ENCODE measurements at regions not wholly inside any gene's neighbourhood (a gene's known extent, or its start where the extent isn't known, plus 50 kb on each side); places are given as distances from the start of the nearest gene placed in this dataset.

DNA sequence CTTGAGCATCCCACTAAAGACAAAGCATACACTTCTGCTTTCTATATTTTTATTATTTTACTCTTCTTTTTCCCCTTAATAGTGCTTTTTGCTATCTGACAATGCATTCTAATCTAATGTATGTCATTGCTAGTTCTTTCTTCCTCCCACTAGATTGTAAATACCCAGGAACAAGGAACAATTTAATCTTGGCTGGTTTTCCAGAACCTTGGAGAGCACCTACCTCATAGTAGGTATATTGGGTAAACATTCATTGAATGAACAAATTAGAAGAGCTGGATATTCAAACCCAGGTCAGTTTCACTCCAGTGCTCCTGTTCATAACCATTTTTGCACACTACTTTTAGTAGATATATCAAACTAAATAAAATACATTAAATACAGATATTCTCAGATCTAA is 1617.6 kb upstream of the SLC10A2 start:
- H3K79me2 ChIP-seq (ENCODE audit: low read length) = no peaks in the 10 kb centered on the region
- H3K9ac ChIP-seq (ENCODE audit: low read length) = no peak overlapping the region
- no peak overlapping the region for H2AFZ ChIP-seq (ENCODE audit: low read length)
- peaks cover 25% of the 10 kb centered on the region for H3K9me3 ChIP-seq (ENCODE audit: low read length)
- no peaks in the 10 kb centered on the region for H3K9me2 ChIP-seq (replicated peaks; ENCODE audit: insufficient read depth, low read length)
- no peak overlapping the region for H3K4me3 ChIP-seq (ENCODE audit: low read length)
- no peak for DNase-seq
- no peaks in the 10 kb centered on the region for H3K36me3 ChIP-seq (ENCODE audit: insufficient read depth, low read length)
- no peak overlapping the region for H3K4me2 ChIP-seq (ENCODE audit: low read depth, low read length, poor library complexity, severe bottlenecking)
- no peak overlapping the region for H3K27ac ChIP-seq (ENCODE audit: low read length)
- H3K4me1 ChIP-seq (ENCODE audit: low read length) = no peaks in the 10 kb centered on the region
- H3K27me3 ChIP-seq (ENCODE audit: low read length) = no peaks in the 10 kb centered on the region
- no peaks in the 10 kb centered on the region for H4K20me1 ChIP-seq (ENCODE audit: insufficient read depth, low read depth, low read length)

DNA sequence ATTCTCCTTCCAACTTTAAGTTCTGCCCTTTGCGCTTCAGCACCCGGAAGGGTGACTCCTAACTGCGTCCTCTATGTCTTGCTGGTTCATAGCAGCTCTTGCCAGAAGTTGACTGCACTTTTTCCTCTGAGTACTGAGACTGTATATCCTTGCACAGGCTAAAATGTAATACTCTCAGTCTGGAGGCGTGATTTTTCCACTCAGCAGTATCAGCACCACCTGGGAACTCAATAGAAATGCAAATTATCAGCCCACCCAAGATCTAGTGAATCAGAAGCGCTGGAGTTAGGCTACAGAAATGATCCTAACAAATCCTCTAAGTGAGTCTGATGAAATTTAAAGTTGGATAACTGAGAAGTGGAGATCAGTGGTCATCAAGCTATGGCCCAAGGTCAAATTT is 1611.9 kb upstream of the SLC10A2 start:
- no peak overlapping the region for H3K27ac ChIP-seq (ENCODE audit: low read length)
- no peaks in the 10 kb centered on the region for H3K79me2 ChIP-seq (ENCODE audit: low read length)
- no peak overlapping the region for H2AFZ ChIP-seq (ENCODE audit: low read length)
- no peaks in the 10 kb centered on the region for H3K4me1 ChIP-seq (ENCODE audit: low read length)
- H3K9me2 ChIP-seq (replicated peaks; ENCODE audit: insufficient read depth, low read length) = no peaks in the 10 kb centered on the region
- no peaks in the 10 kb centered on the region for H4K20me1 ChIP-seq (ENCODE audit: insufficient read depth, low read depth, low read length)
- H3K9ac ChIP-seq (ENCODE audit: low read length) = no peak overlapping the region
- H3K4me2 ChIP-seq (ENCODE audit: low read depth, low read length, poor library complexity, severe bottlenecking) = no peak overlapping the region
- no peaks in the 10 kb centered on the region for H3K36me3 ChIP-seq (ENCODE audit: insufficient read depth, low read length)
- no peak for DNase-seq
- peaks cover 37% of the 10 kb centered on the region for H3K9me3 ChIP-seq (ENCODE audit: low read length)
- H3K27me3 ChIP-seq (ENCODE audit: low read length) = no peaks in the 10 kb centered on the region
- H3K4me3 ChIP-seq (ENCODE audit: low read length) = no peak overlapping the region

- H4K20me1 ChIP-seq (ENCODE audit: insufficient read depth, low read depth, low read length) = no peaks in the 10 kb centered on the region
- DNase-seq = no peak
Measured at GRCh38 chr13:104671901-104672300, 1605.7 kb upstream of the SLC10A2 start.

DNA sequence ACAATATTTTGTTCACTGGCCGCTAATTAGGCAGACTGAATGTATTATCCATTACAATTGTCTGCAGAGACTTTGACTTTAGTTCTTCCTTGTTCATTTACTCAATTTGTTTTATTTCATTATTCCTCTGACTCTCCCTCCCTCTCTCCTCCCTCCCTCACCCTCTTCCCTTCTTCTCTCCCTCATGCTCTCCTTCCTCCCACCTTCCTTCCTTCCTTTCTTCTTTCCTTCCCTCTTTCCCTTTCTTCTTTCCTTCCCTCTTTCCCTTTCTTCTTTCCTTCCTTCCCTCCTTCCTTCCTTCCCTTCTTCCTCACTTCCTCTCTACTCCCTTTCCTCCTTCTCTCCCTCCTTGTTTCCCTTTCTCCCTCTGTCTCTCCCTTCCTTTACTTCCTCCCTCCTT is 1591.0 kb upstream of the SLC10A2 start:
- Histone ChIP-seq H4K20me1 (ENCODE audit: insufficient read depth, low read depth, low read length) (no peaks in the 10 kb centered on the region), H3K27me3 (ENCODE audit: low read length) (no peaks in the 10 kb centered on the region), H3K9me3 (ENCODE audit: low read length) (peaks cover 21% of the 10 kb centered on the region), H3K27ac (ENCODE audit: low read length) (no peak overlapping the region), H3K79me2 (ENCODE audit: low read length) (no peaks in the 10 kb centered on the region), H2AFZ (ENCODE audit: low read length) (no peak overlapping the region), H3K4me2 (ENCODE audit: low read depth, low read length, poor library complexity, severe bottlenecking) (no peak overlapping the region), H3K9me2 (replicated peaks; ENCODE audit: insufficient read depth, low read length) (no peaks in the 10 kb centered on the region), H3K9ac (ENCODE audit: low read length) (no peak overlapping the region), H3K4me3 (ENCODE audit: low read length) (no peak overlapping the region), H3K36me3 (ENCODE audit: insufficient read depth, low read length) (no peaks in the 10 kb centered on the region), H3K4me1 (ENCODE audit: low read length) (no peaks in the 10 kb centered on the region)
- no peak for DNase-seq

More at GRCh38 chr13:104671901-104672300, 1605.7 kb upstream of the SLC10A2 start:
- Histone ChIP-seq H3K9me2 (replicated peaks; ENCODE audit: insufficient read depth, low read length) (no peaks in the 10 kb centered on the region), H3K36me3 (ENCODE audit: insufficient read depth, low read length) (no peaks in the 10 kb centered on the region), H3K9ac (ENCODE audit: low read length) (no peak overlapping the region), H3K4me3 (ENCODE audit: low read length) (no peak overlapping the region), H3K4me2 (ENCODE audit: low read depth, low read length, poor library complexity, severe bottlenecking) (no peak overlapping the region), H3K79me2 (ENCODE audit: low read length) (no peaks in the 10 kb centered on the region), H2AFZ (ENCODE audit: low read length) (no peak overlapping the region), H3K9me3 (ENCODE audit: low read length) (peaks cover 24% of the 10 kb centered on the region), H3K4me1 (ENCODE audit: low read length) (no peaks in the 10 kb centered on the region), H3K27ac (ENCODE audit: low read length) (no peak overlapping the region), H3K27me3 (ENCODE audit: low read length) (no peaks in the 10 kb centered on the region)

- no peaks in the 10 kb centered on the region for H3K27me3 ChIP-seq (ENCODE audit: low read length)
- H4K20me1 ChIP-seq (ENCODE audit: insufficient read depth, low read depth, low read length) = no peaks in the 10 kb centered on the region
- H3K36me3 ChIP-seq (ENCODE audit: insufficient read depth, low read length) = no peaks in the 10 kb centered on the region
- H3K27ac ChIP-seq (ENCODE audit: low read length) = no peak overlapping the region
- H3K4me3 ChIP-seq (ENCODE audit: low read length) = no peak overlapping the region
- H3K9me2 ChIP-seq (replicated peaks; ENCODE audit: insufficient read depth, low read length) = no peaks in the 10 kb centered on the region
- DNase-seq = no peak
- H2AFZ ChIP-seq (ENCODE audit: low read length) = no peak overlapping the region
- H3K9ac ChIP-seq (ENCODE audit: low read length) = no peak overlapping the region
- no peaks in the 10 kb centered on the region for H3K4me1 ChIP-seq (ENCODE audit: low read length)
- H3K9me3 ChIP-seq (ENCODE audit: low read length) = peaks cover 26% of the 10 kb centered on the region
- H3K4me2 ChIP-seq (ENCODE audit: low read depth, low read length, poor library complexity, severe bottlenecking) = no peak overlapping the region
- H3K79me2 ChIP-seq (ENCODE audit: low read length) = no peaks in the 10 kb centered on the region
Measured at GRCh38 chr13:104650431-104650830, 1584.2 kb upstream of the SLC10A2 start.

DNA sequence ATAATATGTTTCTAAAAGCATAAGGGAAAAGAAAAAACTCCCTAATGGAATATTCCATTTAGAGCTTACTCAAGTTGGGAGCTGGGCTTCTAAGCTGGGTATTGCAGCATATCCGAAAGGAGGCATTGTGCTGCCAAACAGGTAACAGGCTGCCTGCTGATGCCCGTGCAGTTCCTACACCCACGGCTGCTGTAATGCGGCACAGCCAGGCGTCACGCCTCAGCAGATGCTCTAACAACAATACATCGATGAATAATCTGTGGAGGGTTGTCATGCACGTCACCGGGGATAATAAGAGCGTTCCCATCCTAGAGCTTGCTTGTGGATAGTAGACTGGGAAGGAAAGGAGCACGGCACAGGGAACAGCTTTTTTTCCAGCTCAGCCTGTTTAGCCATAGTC is 1582.1 kb upstream of the SLC10A2 start:
- H3K36me3 ChIP-seq (ENCODE audit: insufficient read depth, low read length) = no peaks in the 10 kb centered on the region
- no peaks in the 10 kb centered on the region for H3K9me2 ChIP-seq (replicated peaks; ENCODE audit: insufficient read depth, low read length)
- H3K79me2 ChIP-seq (ENCODE audit: low read length) = no peaks in the 10 kb centered on the region
- H3K9me3 ChIP-seq (ENCODE audit: low read length) = peaks cover 19% of the 10 kb centered on the region
- no peak overlapping the region for H3K4me2 ChIP-seq (ENCODE audit: low read depth, low read length, poor library complexity, severe bottlenecking)
- no peak overlapping the region for H3K27ac ChIP-seq (ENCODE audit: low read length)
- H3K27me3 ChIP-seq (ENCODE audit: low read length) = no peaks in the 10 kb centered on the region
- H3K9ac ChIP-seq (ENCODE audit: low read length) = no peak overlapping the region
- H4K20me1 ChIP-seq (ENCODE audit: insufficient read depth, low read depth, low read length) = no peaks in the 10 kb centered on the region
- no peaks in the 10 kb centered on the region for H3K4me1 ChIP-seq (ENCODE audit: low read length)
- H2AFZ ChIP-seq (ENCODE audit: low read length) = no peak overlapping the region
- DNase-seq = no peak
- no peak overlapping the region for H3K4me3 ChIP-seq (ENCODE audit: low read length)

GRCh38 chr13:104645786-104646185 is 1579.6 kb upstream of the SLC10A2 start:
- H3K9me2 ChIP-seq (replicated peaks; ENCODE audit: insufficient read depth, low read length) = no peaks in the 10 kb centered on the region
- H3K9ac ChIP-seq (ENCODE audit: low read length) = no peak overlapping the region
- no peaks in the 10 kb centered on the region for H3K4me1 ChIP-seq (ENCODE audit: low read length)
- no peak overlapping the region for H2AFZ ChIP-seq (ENCODE audit: low read length)
- DNase-seq = no peak
- no peaks in the 10 kb centered on the region for H3K79me2 ChIP-seq (ENCODE audit: low read length)
- H3K27ac ChIP-seq (ENCODE audit: low read length) = no peak overlapping the region
- no peak overlapping the region for H3K4me2 ChIP-seq (ENCODE audit: low read depth, low read length, poor library complexity, severe bottlenecking)
- H3K36me3 ChIP-seq (ENCODE audit: insufficient read depth, low read length) = no peaks in the 10 kb centered on the region
- H3K27me3 ChIP-seq (ENCODE audit: low read length) = no peaks in the 10 kb centered on the region
- H4K20me1 ChIP-seq (ENCODE audit: insufficient read depth, low read depth, low read length) = no peaks in the 10 kb centered on the region
- peaks cover 25% of the 10 kb centered on the region for H3K9me3 ChIP-seq (ENCODE audit: low read length)
- H3K4me3 ChIP-seq (ENCODE audit: low read length) = no peak overlapping the region

GRCh38 chr13:104641309-104641708 is 1575.1 kb upstream of the SLC10A2 start:
- Histone ChIP-seq H2AFZ (ENCODE audit: low read length) (no peak overlapping the region), H3K27ac (ENCODE audit: low read length) (no peak overlapping the region), H3K9me2 (replicated peaks; ENCODE audit: insufficient read depth, low read length) (no peaks in the 10 kb centered on the region), H3K27me3 (ENCODE audit: low read length) (no peaks in the 10 kb centered on the region), H3K4me3 (ENCODE audit: low read length) (no peak overlapping the region), H3K36me3 (ENCODE audit: insufficient read depth, low read length) (no peaks in the 10 kb centered on the region), H3K4me2 (ENCODE audit: low read depth, low read length, poor library complexity, severe bottlenecking) (no peak overlapping the region), H4K20me1 (ENCODE audit: insufficient read depth, low read depth, low read length) (no peaks in the 10 kb centered on the region), H3K9ac (ENCODE audit: low read length) (no peak overlapping the region), H3K4me1 (ENCODE audit: low read length) (no peaks in the 10 kb centered on the region), H3K79me2 (ENCODE audit: low read length) (no peaks in the 10 kb centered on the region), H3K9me3 (ENCODE audit: low read length) (peaks cover 25% of the 10 kb centered on the region)
- DNase-seq = no peak

GRCh38 chr13:104635879-104636278 is 1569.7 kb upstream of the SLC10A2 start:
- Histone ChIP-seq H3K9me2 (replicated peaks; ENCODE audit: insufficient read depth, low read length) (no peaks in the 10 kb centered on the region), H3K4me3 (ENCODE audit: low read length) (no peak overlapping the region), H3K27me3 (ENCODE audit: low read length) (no peaks in the 10 kb centered on the region), H3K9ac (ENCODE audit: low read length) (no peak overlapping the region), H4K20me1 (ENCODE audit: insufficient read depth, low read depth, low read length) (no peaks in the 10 kb centered on the region), H2AFZ (ENCODE audit: low read length) (no peak overlapping the region), H3K27ac (ENCODE audit: low read length) (no peak overlapping the region), H3K9me3 (ENCODE audit: low read length) (peaks cover 37% of the 10 kb centered on the region), H3K36me3 (ENCODE audit: insufficient read depth, low read length) (no peaks in the 10 kb centered on the region), H3K4me1 (ENCODE audit: low read length) (no peaks in the 10 kb centered on the region), H3K79me2 (ENCODE audit: low read length) (no peaks in the 10 kb centered on the region), H3K4me2 (ENCODE audit: low read depth, low read length, poor library complexity, severe bottlenecking) (no peak overlapping the region)
- no peak for DNase-seq
